DND-41 (cell line): ENCODE measurements at regions not wholly inside any gene's neighbourhood (a gene's known extent, or its start where the extent isn't known, plus 50 kb on each side); places are given as distances from the start of the nearest gene placed in this dataset.

ENCODE experiments used
- CTCF ChIP-seq: IDR thresholded peaks from 2 replicates; pipeline ENCODE4 v1.5.1; 2012; ENCODE audit warnings: borderline replicate concordance, low read length, moderate library complexity, mild to moderate bottlenecking; ENCODE audit not compliant: poor library complexity, severe bottlenecking; ENCODE audit errors: extremely low read depth
- EZH2 ChIP-seq: IDR thresholded peaks from 3 replicates; pipeline ENCODE4 v1.6.1; 2012; ENCODE audit warnings: borderline replicate concordance, low read depth, mild to moderate bottlenecking, moderate library complexity, low read length, inconsistent platforms; ENCODE audit not compliant: severe bottlenecking

GRCh38 chr5:38615042-38615441, 58.6 kb upstream of the LIFR start:
- TF ChIP-seq CTCF (no peak), EZH2 (no peak)
